ENCODE measurements at regions not wholly inside any gene's neighbourhood (a gene's known extent, or its start where the extent isn't known, plus 50 kb on each side); places are given as distances from the start of the nearest gene placed in this dataset.

DNA sequence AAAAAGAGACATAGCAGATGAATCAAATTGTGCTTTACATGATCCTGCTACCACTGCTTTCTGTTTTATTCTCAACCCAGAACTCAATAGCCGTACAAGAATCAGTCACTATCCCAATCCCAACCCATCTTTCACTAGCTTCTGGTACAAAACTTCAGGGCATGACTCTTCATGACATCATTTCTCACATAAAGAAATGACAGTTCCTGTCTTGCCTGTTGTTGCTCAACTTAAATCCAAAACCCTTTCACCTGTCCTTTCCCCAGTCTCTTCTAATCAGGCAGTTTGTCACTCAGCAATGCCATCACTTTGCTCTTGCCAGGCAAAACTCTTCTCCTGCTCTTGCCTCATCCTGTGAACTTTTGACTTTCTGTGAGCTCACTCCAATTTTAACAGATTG is 962.8 kb downstream of the GALC start:
- TF ChIP-seq, protein P1, sequence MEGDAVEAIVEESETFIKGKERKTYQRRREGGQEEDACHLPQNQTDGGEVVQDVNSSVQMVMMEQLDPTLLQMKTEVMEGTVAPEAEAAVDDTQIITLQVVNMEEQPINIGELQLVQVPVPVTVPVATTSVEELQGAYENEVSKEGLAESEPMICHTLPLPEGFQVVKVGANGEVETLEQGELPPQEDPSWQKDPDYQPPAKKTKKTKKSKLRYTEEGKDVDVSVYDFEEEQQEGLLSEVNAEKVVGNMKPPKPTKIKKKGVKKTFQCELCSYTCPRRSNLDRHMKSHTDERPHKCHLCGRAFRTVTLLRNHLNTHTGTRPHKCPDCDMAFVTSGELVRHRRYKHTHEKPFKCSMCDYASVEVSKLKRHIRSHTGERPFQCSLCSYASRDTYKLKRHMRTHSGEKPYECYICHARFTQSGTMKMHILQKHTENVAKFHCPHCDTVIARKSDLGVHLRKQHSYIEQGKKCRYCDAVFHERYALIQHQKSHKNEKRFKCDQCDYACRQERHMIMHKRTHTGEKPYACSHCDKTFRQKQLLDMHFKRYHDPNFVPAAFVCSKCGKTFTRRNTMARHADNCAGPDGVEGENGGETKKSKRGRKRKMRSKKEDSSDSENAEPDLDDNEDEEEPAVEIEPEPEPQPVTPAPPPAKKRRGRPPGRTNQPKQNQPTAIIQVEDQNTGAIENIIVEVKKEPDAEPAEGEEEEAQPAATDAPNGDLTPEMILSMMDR (IDR thresholded peaks at IDR 0.05) = no peak
- no peak for TF ChIP-seq POLR2AphosphoS5 (IDR thresholded peaks at IDR 0.05; ENCODE audit: low read depth, low read length)
- TF ChIP-seq SIN3A (IDR thresholded peaks at IDR 0.05; ENCODE audit: borderline replicate concordance, insufficient read depth, low read depth, low read length) = no peak
- TF ChIP-seq, protein P2, sequence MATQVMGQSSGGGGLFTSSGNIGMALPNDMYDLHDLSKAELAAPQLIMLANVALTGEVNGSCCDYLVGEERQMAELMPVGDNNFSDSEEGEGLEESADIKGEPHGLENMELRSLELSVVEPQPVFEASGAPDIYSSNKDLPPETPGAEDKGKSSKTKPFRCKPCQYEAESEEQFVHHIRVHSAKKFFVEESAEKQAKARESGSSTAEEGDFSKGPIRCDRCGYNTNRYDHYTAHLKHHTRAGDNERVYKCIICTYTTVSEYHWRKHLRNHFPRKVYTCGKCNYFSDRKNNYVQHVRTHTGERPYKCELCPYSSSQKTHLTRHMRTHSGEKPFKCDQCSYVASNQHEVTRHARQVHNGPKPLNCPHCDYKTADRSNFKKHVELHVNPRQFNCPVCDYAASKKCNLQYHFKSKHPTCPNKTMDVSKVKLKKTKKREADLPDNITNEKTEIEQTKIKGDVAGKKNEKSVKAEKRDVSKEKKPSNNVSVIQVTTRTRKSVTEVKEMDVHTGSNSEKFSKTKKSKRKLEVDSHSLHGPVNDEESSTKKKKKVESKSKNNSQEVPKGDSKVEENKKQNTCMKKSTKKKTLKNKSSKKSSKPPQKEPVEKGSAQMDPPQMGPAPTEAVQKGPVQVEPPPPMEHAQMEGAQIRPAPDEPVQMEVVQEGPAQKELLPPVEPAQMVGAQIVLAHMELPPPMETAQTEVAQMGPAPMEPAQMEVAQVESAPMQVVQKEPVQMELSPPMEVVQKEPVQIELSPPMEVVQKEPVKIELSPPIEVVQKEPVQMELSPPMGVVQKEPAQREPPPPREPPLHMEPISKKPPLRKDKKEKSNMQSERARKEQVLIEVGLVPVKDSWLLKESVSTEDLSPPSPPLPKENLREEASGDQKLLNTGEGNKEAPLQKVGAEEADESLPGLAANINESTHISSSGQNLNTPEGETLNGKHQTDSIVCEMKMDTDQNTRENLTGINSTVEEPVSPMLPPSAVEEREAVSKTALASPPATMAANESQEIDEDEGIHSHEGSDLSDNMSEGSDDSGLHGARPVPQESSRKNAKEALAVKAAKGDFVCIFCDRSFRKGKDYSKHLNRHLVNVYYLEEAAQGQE (IDR thresholded peaks at IDR 0.05; ENCODE audit: insufficient read depth in 1 of 2, low read depth in 2 of 2, low read length in 1 of 2) = no peak

Measured in Panc1 (cell line).